IMR-90 (cell line): ENCODE measurements at regions not wholly inside any gene's neighbourhood (a gene's known extent, or its start where the extent isn't known, plus 50 kb on each side); places are given as distances from the start of the nearest gene placed in this dataset.

Experiments
- ATAC-seq: fragments of 200-7000 bp; cut with Tn5 transposase; 2 replicates; pipeline ENCODE4 v1.9.1; 2020; ENCODE audit warnings: low read depth, mild to moderate bottlenecking, moderate library complexity
- BruUV-seq: library from RNA; stranded (reverse); fragments of 400-500 nt; replicated peaks from 2 replicates; lab custom pipeline; 2021; lab: Mats Ljungman, UMichigan
- CTCF ChIA-PET: fragments of 300-600 bp; formaldehyde crosslinking; extraction: SDS; loops from one replicate; lab custom pipeline; 2021; ENCODE audit warnings: antibody characterized with exemption; lab: Yijun Ruan, JAX
- POLR2A ChIA-PET: fragments of 300-600 bp; sonication (Branson Sonifier 250); formaldehyde crosslinking; loops from one replicate; lab custom pipeline; 2022; ENCODE audit warnings: antibody characterized with exemption; ENCODE audit not compliant: unreplicated experiment; lab: Charles Lee
- DNase-seq: peaks from one replicate; pipeline ENCODE4 v3.0.0; 2013
- H2AFZ ChIP-seq: replicated peaks from 2 replicates; pipeline ENCODE3; 2013; ENCODE audit warnings: low read length, mild to moderate bottlenecking; ENCODE audit not compliant: poor library complexity
- H2AK5ac ChIP-seq: 2 replicates; pipeline ENCODE4 v1.6.1; 2013; ENCODE audit warnings: low read depth, low read length, inconsistent platforms
- H2AK9ac ChIP-seq: replicated peaks from 2 replicates; pipeline ENCODE3; 2013; ENCODE audit warnings: mild to moderate bottlenecking, low read depth, low read length, moderate library complexity; ENCODE audit not compliant: poor library complexity
- H2BK120ac ChIP-seq: 2 replicates; pipeline ENCODE4 v1.6.1; 2013; ENCODE audit warnings: low read depth, low read length, inconsistent platforms
- H2BK15ac ChIP-seq: 3 replicates; pipeline ENCODE4 v1.6.1; 2013; ENCODE audit warnings: low read depth, low read length, inconsistent platforms
- H2BK20ac ChIP-seq: 2 replicates; pipeline ENCODE4 v1.6.1; 2013; ENCODE audit warnings: low read depth, mild to moderate bottlenecking, inconsistent platforms, low read length, moderate library complexity
- H2BK5ac ChIP-seq: 2 replicates; pipeline ENCODE4 v1.6.1; 2013; ENCODE audit warnings: mild to moderate bottlenecking, low read depth, low read length, inconsistent platforms; ENCODE audit not compliant: poor library complexity, severe bottlenecking
- H3K14ac ChIP-seq: replicated peaks from 2 replicates; pipeline ENCODE4 v1.6.1; 2013; ENCODE audit warnings: low read depth, low read length, inconsistent platforms
- H3K18ac ChIP-seq: 2 replicates; pipeline ENCODE4 v1.6.1; 2013; ENCODE audit warnings: low read depth, low read length, control low read depth
- H3K23ac ChIP-seq: 2 replicates; pipeline ENCODE4 v1.6.1; 2013; ENCODE audit warnings: low read depth, low read length, inconsistent platforms
- H3K27ac ChIP-seq: 2 replicates; pipeline ENCODE4 v1.5.1; 2013; ENCODE audit warnings: mild to moderate bottlenecking, control low read depth, low read length; ENCODE audit not compliant: insufficient read depth
- H3K27me3 ChIP-seq: 2 replicates; pipeline ENCODE4 v1.6.1; 2013; ENCODE audit warnings: low read length; ENCODE audit not compliant: control insufficient read depth, insufficient read depth
- H3K36me3 ChIP-seq: 2 replicates; pipeline ENCODE4 v1.6.1; 2013; ENCODE audit warnings: low read length, mixed read lengths; ENCODE audit not compliant: control insufficient read depth, insufficient read depth
- H3K4ac ChIP-seq: 2 replicates; pipeline ENCODE4 v1.6.1; 2013; ENCODE audit warnings: low read depth, low read length, inconsistent platforms
- H3K4me1 ChIP-seq: 2 replicates; pipeline ENCODE4 v1.6.1; 2013; ENCODE audit warnings: low read length, mixed read lengths; ENCODE audit not compliant: control insufficient read depth, insufficient read depth
- H3K4me2 ChIP-seq: 2 replicates; pipeline ENCODE4 v1.6.1; 2013; ENCODE audit warnings: low read depth, mild to moderate bottlenecking, control low read depth, low read length, moderate library complexity
- H3K4me3 ChIP-seq: 2 replicates; pipeline ENCODE4 v1.5.1; 2013; ENCODE audit warnings: low read depth, mild to moderate bottlenecking, control low read depth, low read length, moderate library complexity; ENCODE audit not compliant: insufficient read depth
- H3K56ac ChIP-seq: 2 replicates; pipeline ENCODE4 v1.6.1; 2013; ENCODE audit warnings: low read length, inconsistent platforms; ENCODE audit not compliant: insufficient read depth; ENCODE audit errors: extremely low read depth
- H3K79me1 ChIP-seq, 2 experiments: 2 replicates each; pipeline ENCODE4 v1.6.1; 2013; ENCODE audit warnings: low read length in 2 of 2, inconsistent platforms in 1 of 2, low read depth in 1 of 2
- H3K9ac ChIP-seq: 2 replicates; pipeline ENCODE4 v1.6.1; 2013; ENCODE audit warnings: low read depth, low read length, control low read depth
- H3K9me1 ChIP-seq: 2 replicates; pipeline ENCODE4 v1.6.1; 2013; ENCODE audit warnings: low read length, inconsistent platforms; ENCODE audit not compliant: insufficient read depth
- H3K9me3 ChIP-seq: 2 replicates; pipeline ENCODE4 v1.6.1; 2013; ENCODE audit warnings: low read length; ENCODE audit not compliant: control insufficient read depth, insufficient read depth
- H4K20me1 ChIP-seq: 2 replicates; pipeline ENCODE4 v1.6.1; 2013; ENCODE audit warnings: low read length, inconsistent platforms; ENCODE audit not compliant: insufficient read depth
- H4K5ac ChIP-seq: 2 replicates; pipeline ENCODE4 v1.6.1; 2013; ENCODE audit warnings: mild to moderate bottlenecking, low read depth, low read length, control low read depth
- H4K8ac ChIP-seq, 2 experiments: 2 replicates each; pipeline ENCODE4 v1.6.1; 2013; ENCODE audit warnings: low read depth in 2 of 2, low read length in 2 of 2, control low read depth in 1 of 2, inconsistent platforms in 1 of 2
- H4K91ac ChIP-seq: 2 replicates; pipeline ENCODE4 v1.6.1; 2013; ENCODE audit warnings: low read depth, low read length, inconsistent platforms; ENCODE audit not compliant: insufficient read depth
- BHLHE40 ChIP-seq: fragments of 150-350 bp; IDR thresholded peaks from 2 replicates; pipeline ENCODE4 v1.6.1; 2016; ENCODE audit warnings: mild to moderate bottlenecking, low read depth, low read length
- CEBPB ChIP-seq: IDR thresholded peaks from 2 replicates; pipeline ENCODE4 v1.6.1; 2012; ENCODE audit warnings: low read depth, low read length, improper control_type of control experiment
- CHD1 ChIP-seq: IDR thresholded peaks from 2 replicates; pipeline ENCODE4 v1.6.1; 2012; ENCODE audit warnings: low read depth, low read length, improper control_type of control experiment
- FOS ChIP-seq: fragments of 150-350 bp; IDR thresholded peaks from 2 replicates; pipeline ENCODE4 v1.6.1; 2016; ENCODE audit warnings: low read depth, low read length
- MAFK ChIP-seq: IDR thresholded peaks from 2 replicates; pipeline ENCODE4 v1.6.1; 2012; ENCODE audit warnings: low read depth, low read length, improper control_type of control experiment
- MAZ ChIP-seq: IDR thresholded peaks from 2 replicates; pipeline ENCODE4 v1.6.1; 2012; ENCODE audit warnings: low read depth, mild to moderate bottlenecking, low read length, improper control_type of control experiment, moderate library complexity, borderline replicate concordance
- MXI1 ChIP-seq: IDR thresholded peaks from 2 replicates; pipeline ENCODE4 v1.6.1; 2012; ENCODE audit warnings: low read depth, mild to moderate bottlenecking, low read length, moderate library complexity, borderline replicate concordance
- NFE2L2 ChIP-seq: fragments of 150-350 bp; IDR thresholded peaks from 2 replicates; pipeline ENCODE4 v1.6.1; 2016; ENCODE audit warnings: low read depth, mild to moderate bottlenecking, low read length
- POLR2A ChIP-seq: IDR thresholded peaks from 2 replicates; pipeline ENCODE4 v1.6.1; 2012; ENCODE audit warnings: mild to moderate bottlenecking, low read depth, low read length
- RAD21 ChIP-seq: IDR thresholded peaks from 2 replicates; pipeline ENCODE4 v1.6.1; 2012; ENCODE audit warnings: low read length, improper control_type of control experiment
- RCOR1 ChIP-seq: IDR thresholded peaks from 2 replicates; pipeline ENCODE4 v1.6.1; 2012; ENCODE audit warnings: mild to moderate bottlenecking, low read length, improper control_type of control experiment; ENCODE audit not compliant: insufficient replicate concordance
- RFX5 ChIP-seq: IDR thresholded peaks from 2 replicates; pipeline ENCODE4 v1.8.0; 2012; ENCODE audit warnings: low read depth, mild to moderate bottlenecking, low read length, moderate library complexity
- SMC3 ChIP-seq: fragments of 150-350 bp; IDR thresholded peaks from 2 replicates; pipeline ENCODE4 v1.6.1; 2016; ENCODE audit warnings: low read depth, mild to moderate bottlenecking, antibody characterized with exemption, low read length, moderate library complexity
- WGBS, 2 experiments: methylation state at CpG; one replicate each; pipeline versions ENCODE4 v1.1.5 to v1.1.7; 2013; ENCODE audit warnings: missing lambda C conversion rate in 2 of 2; ENCODE audit not compliant: insufficient read length in 1 of 2; ENCODE audit errors: extremely low coverage in 2 of 2; 5-methylcytosine and 5-hydroxymethylcytosine counted together
- dilution Hi-C: fragments of 300-500 bp; cut with HindIII; formaldehyde crosslinking; loops from one replicate; pipeline ENCODE4 v1.14.3; 2018; ENCODE audit warnings: low sequenced_read_pairs; ENCODE audit not compliant: unreplicated experiment
- in situ Hi-C: fragments of 300-500 bp; cut with MboI; formaldehyde crosslinking; loops from 3 replicates; pipeline ENCODE4 v1.14.3; 2019; ENCODE audit warnings: low sequenced_read_pairs, inconsistent platforms, mixed read lengths
- intact Hi-C: fragments of 100-400 bp; cut with micrococcal nuclease; formaldehyde crosslinking; loops from 2 replicates; pipeline ENCODE4 v1.10.0; 2022
- TF ChIP-seq, protein P1 (sequence below): fragments of 150-350 bp; IDR thresholded peaks from 2 replicates; pipeline ENCODE4 v1.6.1; 2016; ENCODE audit warnings: low read depth, mild to moderate bottlenecking, low read length, moderate library complexity, borderline replicate concordance
- TF ChIP-seq, protein P2 (sequence below): conservative IDR thresholded peaks from 2 replicates; pipeline ENCODE4 v1.5.1; 2012; ENCODE audit warnings: mild to moderate bottlenecking, low read depth, low read length, improper control_type of control experiment
- TF ChIP-seq, protein P3 (sequence below): fragments of 150-350 bp; IDR thresholded peaks from 2 replicates; pipeline ENCODE4 v1.6.1; 2017; ENCODE audit warnings: mild to moderate bottlenecking, antibody characterized with exemption, low read length, low read depth

DNA sequence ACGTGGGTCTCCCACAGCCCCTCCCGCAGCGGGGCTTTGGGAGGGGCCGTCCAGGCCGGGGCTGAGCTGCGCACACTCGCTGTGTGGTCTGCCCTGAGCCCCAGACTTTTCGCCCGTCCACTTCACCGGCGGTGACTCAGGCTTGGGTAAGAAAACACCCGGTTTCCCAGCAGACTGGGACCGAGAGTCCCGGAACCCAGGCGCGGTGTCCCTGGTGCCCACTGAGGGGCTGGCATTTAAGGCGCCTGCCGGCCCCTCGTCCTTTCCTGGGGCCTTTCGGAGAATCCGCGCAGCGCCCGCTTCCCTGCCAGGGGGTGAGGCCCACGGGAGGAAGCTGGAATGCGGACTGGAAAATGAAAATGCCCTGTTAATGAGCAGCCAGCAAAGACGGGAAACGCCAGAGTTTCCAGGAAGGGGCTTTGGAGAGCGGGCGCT, 100.3 kb downstream of the C16orf95 start:
- Histone ChIP-seq H3K14ac (no peak overlapping the region), H3K9ac (no peak overlapping the region), H3K9me3 (no peaks in the 10 kb centered on the region; the same call in 1 of the 2 replicates), H3K9me1 (no peaks in the 10 kb centered on the region), H4K20me1 (no peaks in the 10 kb centered on the region), H3K4ac (no peak overlapping the region), H2AFZ (peak overlapping the region; percentile 32), H4K5ac (no peak overlapping the region), H3K36me3 (no peaks in the 10 kb centered on the region), H3K79me1 (no peaks in the 10 kb centered on the region), H3K4me2 (no peak overlapping the region), H3K27me3 (peaks cover 13% of the 10 kb centered on the region; the same call in 1 of the 2 replicates), H3K4me3 (no peak overlapping the region), H2BK5ac (no peak overlapping the region), H4K8ac (no peak overlapping the region), H3K27ac (no peak overlapping the region), H2AK9ac (peak overlapping the region; percentile 42), H3K56ac (no peak overlapping the region), H3K4me1 (peaks cover 3% of the 10 kb centered on the region), H2BK120ac (no peak overlapping the region), H3K18ac (no peak overlapping the region), H2BK20ac (no peak overlapping the region), H4K91ac (no peak overlapping the region), H2BK15ac (no peak overlapping the region), H3K23ac (no peak overlapping the region), H2AK5ac (no peak overlapping the region)
- dilution Hi-C loops: no loop called here
- DNase-seq (no peak), ATAC-seq (no peak)
- ChIA-PET POLR2A (no interaction called here), CTCF (no interaction called here)
- intact Hi-C loops: no loop called here
- in situ Hi-C loops: no loop called here
- BruUV-seq: no TSS peak
- no peak for TF ChIP-seq BHLHE40
- no peak for TF ChIP-seq NFE2L2
- TF ChIP-seq, protein P1, sequence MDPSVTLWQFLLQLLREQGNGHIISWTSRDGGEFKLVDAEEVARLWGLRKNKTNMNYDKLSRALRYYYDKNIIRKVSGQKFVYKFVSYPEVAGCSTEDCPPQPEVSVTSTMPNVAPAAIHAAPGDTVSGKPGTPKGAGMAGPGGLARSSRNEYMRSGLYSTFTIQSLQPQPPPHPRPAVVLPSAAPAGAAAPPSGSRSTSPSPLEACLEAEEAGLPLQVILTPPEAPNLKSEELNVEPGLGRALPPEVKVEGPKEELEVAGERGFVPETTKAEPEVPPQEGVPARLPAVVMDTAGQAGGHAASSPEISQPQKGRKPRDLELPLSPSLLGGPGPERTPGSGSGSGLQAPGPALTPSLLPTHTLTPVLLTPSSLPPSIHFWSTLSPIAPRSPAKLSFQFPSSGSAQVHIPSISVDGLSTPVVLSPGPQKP: no peak
- TF ChIP-seq, protein P2, sequence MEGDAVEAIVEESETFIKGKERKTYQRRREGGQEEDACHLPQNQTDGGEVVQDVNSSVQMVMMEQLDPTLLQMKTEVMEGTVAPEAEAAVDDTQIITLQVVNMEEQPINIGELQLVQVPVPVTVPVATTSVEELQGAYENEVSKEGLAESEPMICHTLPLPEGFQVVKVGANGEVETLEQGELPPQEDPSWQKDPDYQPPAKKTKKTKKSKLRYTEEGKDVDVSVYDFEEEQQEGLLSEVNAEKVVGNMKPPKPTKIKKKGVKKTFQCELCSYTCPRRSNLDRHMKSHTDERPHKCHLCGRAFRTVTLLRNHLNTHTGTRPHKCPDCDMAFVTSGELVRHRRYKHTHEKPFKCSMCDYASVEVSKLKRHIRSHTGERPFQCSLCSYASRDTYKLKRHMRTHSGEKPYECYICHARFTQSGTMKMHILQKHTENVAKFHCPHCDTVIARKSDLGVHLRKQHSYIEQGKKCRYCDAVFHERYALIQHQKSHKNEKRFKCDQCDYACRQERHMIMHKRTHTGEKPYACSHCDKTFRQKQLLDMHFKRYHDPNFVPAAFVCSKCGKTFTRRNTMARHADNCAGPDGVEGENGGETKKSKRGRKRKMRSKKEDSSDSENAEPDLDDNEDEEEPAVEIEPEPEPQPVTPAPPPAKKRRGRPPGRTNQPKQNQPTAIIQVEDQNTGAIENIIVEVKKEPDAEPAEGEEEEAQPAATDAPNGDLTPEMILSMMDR: no peak
- no peak for TF ChIP-seq RFX5
- no peak for TF ChIP-seq MXI1
- no peak for TF ChIP-seq MAZ
- TF ChIP-seq MAFK: no peak
- TF ChIP-seq FOS: no peak
- TF ChIP-seq POLR2A: no peak
- TF ChIP-seq CHD1: no peak
- TF ChIP-seq RAD21: no peak
- no peak for TF ChIP-seq RCOR1
- TF ChIP-seq, protein P3, sequence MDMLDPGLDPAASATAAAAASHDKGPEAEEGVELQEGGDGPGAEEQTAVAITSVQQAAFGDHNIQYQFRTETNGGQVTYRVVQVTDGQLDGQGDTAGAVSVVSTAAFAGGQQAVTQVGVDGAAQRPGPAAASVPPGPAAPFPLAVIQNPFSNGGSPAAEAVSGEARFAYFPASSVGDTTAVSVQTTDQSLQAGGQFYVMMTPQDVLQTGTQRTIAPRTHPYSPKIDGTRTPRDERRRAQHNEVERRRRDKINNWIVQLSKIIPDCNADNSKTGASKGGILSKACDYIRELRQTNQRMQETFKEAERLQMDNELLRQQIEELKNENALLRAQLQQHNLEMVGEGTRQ: no peak
- no peak for TF ChIP-seq CEBPB
- no peak for TF ChIP-seq SMC3
- 66% methylated on average over 14 of the region's 30 CpGs; no CpG with 5 or more reads in 1 of the 2 experiments for WGBS, 2 experiments
